IMR-90 (cell line): ENCODE measurements at regions not wholly inside any gene's neighbourhood (a gene's known extent, or its start where the extent isn't known, plus 50 kb on each side); places are given as distances from the start of the nearest gene placed in this dataset.

ENCODE experiments used
- ATAC-seq: fragments of 200-7000 bp; cut with Tn5 transposase; 2 replicates; pipeline ENCODE4 v1.9.1; 2020; ENCODE audit warnings: low read depth, mild to moderate bottlenecking, moderate library complexity
- BruUV-seq: library from RNA; stranded (reverse); fragments of 400-500 nt; replicated peaks from 2 replicates; lab custom pipeline; 2021; lab: Mats Ljungman, UMichigan
- CTCF ChIA-PET: fragments of 300-600 bp; formaldehyde crosslinking; extraction: SDS; loops from one replicate; lab custom pipeline; 2021; ENCODE audit warnings: antibody characterized with exemption; lab: Yijun Ruan, JAX
- POLR2A ChIA-PET: fragments of 300-600 bp; sonication (Branson Sonifier 250); formaldehyde crosslinking; loops from one replicate; lab custom pipeline; 2022; ENCODE audit warnings: antibody characterized with exemption; ENCODE audit not compliant: unreplicated experiment; lab: Charles Lee
- DNase-seq: peaks from one replicate; pipeline ENCODE4 v3.0.0; 2013
- H2AFZ ChIP-seq: replicated peaks from 2 replicates; pipeline ENCODE3; 2013; ENCODE audit warnings: low read length, mild to moderate bottlenecking; ENCODE audit not compliant: poor library complexity
- H2AK5ac ChIP-seq: 2 replicates; pipeline ENCODE4 v1.6.1; 2013; ENCODE audit warnings: low read depth, low read length, inconsistent platforms
- H2AK9ac ChIP-seq: replicated peaks from 2 replicates; pipeline ENCODE3; 2013; ENCODE audit warnings: mild to moderate bottlenecking, low read depth, low read length, moderate library complexity; ENCODE audit not compliant: poor library complexity
- H2BK120ac ChIP-seq: 2 replicates; pipeline ENCODE4 v1.6.1; 2013; ENCODE audit warnings: low read depth, low read length, inconsistent platforms
- H2BK15ac ChIP-seq: 3 replicates; pipeline ENCODE4 v1.6.1; 2013; ENCODE audit warnings: low read depth, low read length, inconsistent platforms
- H2BK20ac ChIP-seq: 2 replicates; pipeline ENCODE4 v1.6.1; 2013; ENCODE audit warnings: low read depth, mild to moderate bottlenecking, inconsistent platforms, low read length, moderate library complexity
- H2BK5ac ChIP-seq: 2 replicates; pipeline ENCODE4 v1.6.1; 2013; ENCODE audit warnings: mild to moderate bottlenecking, low read depth, low read length, inconsistent platforms; ENCODE audit not compliant: poor library complexity, severe bottlenecking
- H3K14ac ChIP-seq: replicated peaks from 2 replicates; pipeline ENCODE4 v1.6.1; 2013; ENCODE audit warnings: low read depth, low read length, inconsistent platforms
- H3K18ac ChIP-seq: 2 replicates; pipeline ENCODE4 v1.6.1; 2013; ENCODE audit warnings: low read depth, low read length, control low read depth
- H3K23ac ChIP-seq: 2 replicates; pipeline ENCODE4 v1.6.1; 2013; ENCODE audit warnings: low read depth, low read length, inconsistent platforms
- H3K27ac ChIP-seq: 2 replicates; pipeline ENCODE4 v1.5.1; 2013; ENCODE audit warnings: mild to moderate bottlenecking, control low read depth, low read length; ENCODE audit not compliant: insufficient read depth
- H3K27me3 ChIP-seq: 2 replicates; pipeline ENCODE4 v1.6.1; 2013; ENCODE audit warnings: low read length; ENCODE audit not compliant: control insufficient read depth, insufficient read depth
- H3K36me3 ChIP-seq: 2 replicates; pipeline ENCODE4 v1.6.1; 2013; ENCODE audit warnings: low read length, mixed read lengths; ENCODE audit not compliant: control insufficient read depth, insufficient read depth
- H3K4ac ChIP-seq: 2 replicates; pipeline ENCODE4 v1.6.1; 2013; ENCODE audit warnings: low read depth, low read length, inconsistent platforms
- H3K4me1 ChIP-seq: 2 replicates; pipeline ENCODE4 v1.6.1; 2013; ENCODE audit warnings: low read length, mixed read lengths; ENCODE audit not compliant: control insufficient read depth, insufficient read depth
- H3K4me2 ChIP-seq: 2 replicates; pipeline ENCODE4 v1.6.1; 2013; ENCODE audit warnings: low read depth, mild to moderate bottlenecking, control low read depth, low read length, moderate library complexity
- H3K4me3 ChIP-seq: 2 replicates; pipeline ENCODE4 v1.5.1; 2013; ENCODE audit warnings: low read depth, mild to moderate bottlenecking, control low read depth, low read length, moderate library complexity; ENCODE audit not compliant: insufficient read depth
- H3K56ac ChIP-seq: 2 replicates; pipeline ENCODE4 v1.6.1; 2013; ENCODE audit warnings: low read length, inconsistent platforms; ENCODE audit not compliant: insufficient read depth; ENCODE audit errors: extremely low read depth
- H3K79me1 ChIP-seq, 2 experiments: 2 replicates each; pipeline ENCODE4 v1.6.1; 2013; ENCODE audit warnings: low read length in 2 of 2, inconsistent platforms in 1 of 2, low read depth in 1 of 2
- H3K9ac ChIP-seq: 2 replicates; pipeline ENCODE4 v1.6.1; 2013; ENCODE audit warnings: low read depth, low read length, control low read depth
- H3K9me1 ChIP-seq: 2 replicates; pipeline ENCODE4 v1.6.1; 2013; ENCODE audit warnings: low read length, inconsistent platforms; ENCODE audit not compliant: insufficient read depth
- H3K9me3 ChIP-seq: 2 replicates; pipeline ENCODE4 v1.6.1; 2013; ENCODE audit warnings: low read length; ENCODE audit not compliant: control insufficient read depth, insufficient read depth
- H4K20me1 ChIP-seq: 2 replicates; pipeline ENCODE4 v1.6.1; 2013; ENCODE audit warnings: low read length, inconsistent platforms; ENCODE audit not compliant: insufficient read depth
- H4K5ac ChIP-seq: 2 replicates; pipeline ENCODE4 v1.6.1; 2013; ENCODE audit warnings: mild to moderate bottlenecking, low read depth, low read length, control low read depth
- H4K8ac ChIP-seq, 2 experiments: 2 replicates each; pipeline ENCODE4 v1.6.1; 2013; ENCODE audit warnings: low read depth in 2 of 2, low read length in 2 of 2, control low read depth in 1 of 2, inconsistent platforms in 1 of 2
- H4K91ac ChIP-seq: 2 replicates; pipeline ENCODE4 v1.6.1; 2013; ENCODE audit warnings: low read depth, low read length, inconsistent platforms; ENCODE audit not compliant: insufficient read depth
- CEBPB ChIP-seq: IDR thresholded peaks from 2 replicates; pipeline ENCODE4 v1.6.1; 2012; ENCODE audit warnings: low read depth, low read length, improper control_type of control experiment
- ELK1 ChIP-seq: fragments of 150-350 bp; IDR thresholded peaks from 2 replicates; pipeline ENCODE4 v1.6.1; 2016; ENCODE audit warnings: low read depth, mild to moderate bottlenecking, low read length, moderate library complexity, borderline replicate concordance
- FOS ChIP-seq: fragments of 150-350 bp; IDR thresholded peaks from 2 replicates; pipeline ENCODE4 v1.6.1; 2016; ENCODE audit warnings: low read depth, low read length
- MAFK ChIP-seq: IDR thresholded peaks from 2 replicates; pipeline ENCODE4 v1.6.1; 2012; ENCODE audit warnings: low read depth, low read length, improper control_type of control experiment
- MAZ ChIP-seq: IDR thresholded peaks from 2 replicates; pipeline ENCODE4 v1.6.1; 2012; ENCODE audit warnings: low read depth, mild to moderate bottlenecking, low read length, improper control_type of control experiment, moderate library complexity, borderline replicate concordance
- POLR2A ChIP-seq: IDR thresholded peaks from 2 replicates; pipeline ENCODE4 v1.6.1; 2012; ENCODE audit warnings: mild to moderate bottlenecking, low read depth, low read length
- RFX5 ChIP-seq: IDR thresholded peaks from 2 replicates; pipeline ENCODE4 v1.8.0; 2012; ENCODE audit warnings: low read depth, mild to moderate bottlenecking, low read length, moderate library complexity
- USF2 ChIP-seq: fragments of 150-350 bp; IDR thresholded peaks from 2 replicates; pipeline ENCODE4 v1.6.1; 2017; ENCODE audit warnings: mild to moderate bottlenecking, antibody characterized with exemption, low read length, low read depth
- WGBS, 2 experiments: methylation state at CpG; one replicate each; pipeline versions ENCODE4 v1.1.5 to v1.1.7; 2013; ENCODE audit warnings: missing lambda C conversion rate in 2 of 2; ENCODE audit not compliant: insufficient read length in 1 of 2; ENCODE audit errors: extremely low coverage in 2 of 2; 5-methylcytosine and 5-hydroxymethylcytosine counted together
- dilution Hi-C: fragments of 300-500 bp; cut with HindIII; formaldehyde crosslinking; loops from one replicate; pipeline ENCODE4 v1.14.3; 2018; ENCODE audit warnings: low sequenced_read_pairs; ENCODE audit not compliant: unreplicated experiment
- in situ Hi-C: fragments of 300-500 bp; cut with MboI; formaldehyde crosslinking; loops from 3 replicates; pipeline ENCODE4 v1.14.3; 2019; ENCODE audit warnings: low sequenced_read_pairs, inconsistent platforms, mixed read lengths
- intact Hi-C: fragments of 100-400 bp; cut with micrococcal nuclease; formaldehyde crosslinking; loops from 2 replicates; pipeline ENCODE4 v1.10.0; 2022

- no TSS peak for BruUV-seq
- dilution Hi-C loops = no loop called here
Measured at GRCh38 chr20:12955611-12956010, 53.2 kb upstream of the SPTLC3 start.

More at GRCh38 chr20:12955611-12956010, 53.2 kb upstream of the SPTLC3 start:
- Histone ChIP-seq H3K36me3 (no peaks in the 10 kb centered on the region), H2BK120ac (no peak overlapping the region), H4K91ac (no peak overlapping the region), H2AFZ (no peak overlapping the region), H3K27ac (no peak overlapping the region), H3K4ac (no peak overlapping the region), H3K14ac (no peak overlapping the region), H3K56ac (no peak overlapping the region), H3K4me3 (no peak overlapping the region), H2BK20ac (no peak overlapping the region), H3K9me3 (no peaks in the 10 kb centered on the region), H4K8ac (no peak overlapping the region), H2BK5ac (no peak overlapping the region), H3K18ac (no peak overlapping the region), H2BK15ac (no peak overlapping the region), H3K9me1 (no peaks in the 10 kb centered on the region), H3K79me1 (no peaks in the 10 kb centered on the region), H4K5ac (no peak overlapping the region; the same call in 1 of the 2 replicates), H2AK5ac (no peak overlapping the region), H3K27me3 (no peaks in the 10 kb centered on the region), H4K20me1 (no peaks in the 10 kb centered on the region), H3K9ac (no peak overlapping the region), H2AK9ac (no peak overlapping the region), H3K4me2 (no peak overlapping the region), H3K23ac (no peak overlapping the region), H3K4me1 (no peaks in the 10 kb centered on the region)
- no CpG with 5 or more reads among the region's 3 CpGs for WGBS, 2 experiments
- TF ChIP-seq CEBPB = no peak
- TF ChIP-seq FOS = no peak
- no peak for TF ChIP-seq MAFK
- TF ChIP-seq MAZ = no peak
- no peak for TF ChIP-seq RFX5
- no peak for TF ChIP-seq POLR2A
- no peak for TF ChIP-seq ELK1
- TF ChIP-seq USF2 = no peak
- ChIA-PET POLR2A (no interaction called here), CTCF (no interaction called here)
- in situ Hi-C loops = no loop called here
- ATAC-seq (no peak), DNase-seq (no peak)
- intact Hi-C loops = no loop called here
